K562 (cell line): ENCODE measurements at regions not wholly inside any gene's neighbourhood (a gene's known extent, or its start where the extent isn't known, plus 50 kb on each side); places are given as distances from the start of the nearest gene placed in this dataset.

Source experiments
- ATAC-seq: fragments of 200-7000 bp; cut with Tn5 transposase; 3 replicates; pipeline ENCODE4 v1.9.1; 2020; ENCODE audit warnings: moderate library complexity
- BruUV-seq: library from RNA; stranded (reverse); fragments of 400-500 nt; replicated peaks from 2 replicates; lab custom pipeline; 2021; lab: Mats Ljungman, UMichigan
- CTCF ChIA-PET: fragments of 300-600 bp; formaldehyde crosslinking; extraction: SDS; loops from one replicate; lab custom pipeline; 2021; ENCODE audit warnings: low intra/inter-chr PET ratio; lab: Yijun Ruan, JAX
- POLR2A ChIA-PET: fragments of 300-600, 350-650 bp; sonication (Branson Sonifier 250); formaldehyde crosslinking; extraction: SDS; loops from one replicate; lab custom pipeline; 2021; ENCODE audit warnings: antibody characterized with exemption, inconsistent platforms; lab: Yijun Ruan, JAX
- DNase-seq, 4 experiments: peaks; one replicate each; pipeline versions ENCODE4 v3.0.0 to v3.0.0-alpha.2; 2011 to 2018; ENCODE audit warnings: low spot score in 3 of 4, mixed read lengths in 3 of 4; ENCODE audit errors: extremely low read depth in 1 of 4
- FAIRE-seq: peaks from 2 replicates; lab custom pipeline; 2011; peaks lifted over from hg19 to GRCh38; lab: Jason Lieb, UNC
- H2AFZ ChIP-seq: 2 replicates; pipeline ENCODE4 v1.6.0; 2011; ENCODE audit warnings: low read depth, low read length, control low read depth, inconsistent platforms
- H3K27ac ChIP-seq: fragments of 200-600 bp; 3 replicates; pipeline ENCODE4 v1.8.0; 2011; ENCODE audit warnings: low read depth, mild to moderate bottlenecking, control low read depth, inconsistent platforms, low read length, moderate library complexity, mixed read lengths; ENCODE audit errors: extremely low read depth
- H3K27me3 ChIP-seq, 2 experiments: fragments of 300-600 bp in 1 of 2; 2 replicates in 1 of 2; 3 replicates in 1 of 2; pipeline versions ENCODE4 v1.6.0 to v1.8.0; 2011; ENCODE audit warnings: inconsistent platforms in 2 of 2, low read length in 2 of 2, mild to moderate bottlenecking in 1 of 2, mixed read lengths in 1 of 2, moderate library complexity in 1 of 2; ENCODE audit not compliant: control insufficient read depth in 2 of 2, insufficient read depth in 2 of 2
- H3K36me3 ChIP-seq: fragments of 300-600 bp; 3 replicates; pipeline ENCODE4 v1.8.0; 2011; ENCODE audit warnings: mild to moderate bottlenecking, low read length, inconsistent platforms; ENCODE audit not compliant: control insufficient read depth, insufficient read depth
- H3K4me1 ChIP-seq, 2 experiments: fragments of 200-600 bp in 1 of 2; replicated peaks in 1 of 2; 2 replicates in 1 of 2; 3 replicates in 1 of 2; pipeline versions ENCODE4 v1.5.1 to v1.8.0; 2011; ENCODE audit warnings: inconsistent platforms in 2 of 2, low read length in 2 of 2, mild to moderate bottlenecking in 1 of 2, mixed read lengths in 1 of 2, moderate library complexity in 1 of 2; ENCODE audit not compliant: control insufficient read depth in 2 of 2, insufficient read depth in 2 of 2
- H3K4me2 ChIP-seq: 2 replicates; pipeline ENCODE4 v1.6.1; 2011; ENCODE audit warnings: low read length, control low read depth, inconsistent platforms, mixed read lengths; ENCODE audit not compliant: insufficient read depth
- H3K4me3 ChIP-seq: fragments of 200-600 bp; sonication (generic), shearing (Covaris generic); 2 replicates; pipeline ENCODE4 v1.5.1; 2016; ENCODE audit warnings: control low read depth, inconsistent platforms
- H3K79me2 ChIP-seq: fragments of 200-600 bp; 3 replicates; pipeline ENCODE4 v1.8.0; 2011; ENCODE audit warnings: low read length, inconsistent platforms; ENCODE audit not compliant: control insufficient read depth, insufficient read depth
- H3K9ac ChIP-seq, 2 experiments: 2 replicates each; pipeline versions ENCODE4 v1.6.0 to v1.6.1; 2011; ENCODE audit warnings: low read depth in 2 of 2, low read length in 2 of 2, control low read depth in 1 of 2, inconsistent platforms in 1 of 2, mild to moderate bottlenecking in 1 of 2, mixed read lengths in 1 of 2; ENCODE audit not compliant: insufficient read depth in 1 of 2
- H3K9me1 ChIP-seq: one replicate; pipeline ENCODE4 v1.6.0; 2011; ENCODE audit warnings: inconsistent platforms, mild to moderate bottlenecking, low read length, moderate library complexity; ENCODE audit not compliant: control insufficient read depth, insufficient read depth
- H3K9me3 ChIP-seq: replicated peaks from 2 replicates; pipeline ENCODE4 v1.5.1; 2011; ENCODE audit warnings: low read depth, low read length, inconsistent platforms; ENCODE audit not compliant: control insufficient read depth, insufficient read depth
- H4K20me1 ChIP-seq: replicated peaks from 2 replicates; pipeline ENCODE4 v1.6.1; 2011; ENCODE audit warnings: low read length, inconsistent platforms, mixed read lengths; ENCODE audit not compliant: control insufficient read depth, insufficient read depth
- GABPB1 ChIP-seq: sonication (generic); formaldehyde crosslinking; IDR thresholded peaks from 2 replicates; pipeline ENCODE4 v1.8.0; 2022; ENCODE audit warnings: mild to moderate bottlenecking, missing genetic modification reagents
- HCFC1 ChIP-seq: IDR thresholded peaks from 2 replicates; pipeline ENCODE4 v1.6.1; 2012; ENCODE audit warnings: low read depth, low read length, improper control_type of control experiment
- ZNF282 ChIP-seq: sonication (generic); formaldehyde crosslinking; IDR thresholded peaks from 2 replicates; pipeline ENCODE4 v1.8.1; 2023; ENCODE audit warnings: missing genetic modification reagents
- ZSCAN29 ChIP-seq: fragments of 450-650 bp; IDR thresholded peaks from 2 replicates; pipeline ENCODE4 v1.6.1; 2017
- WGBS: fragments of 100-300 bp; shearing (Covaris generic); methylation state at CpG from one replicate; pipeline ENCODE4 v1.1.6; 2016; ENCODE audit warnings: low coverage, mixed read lengths; ENCODE audit not compliant: insufficient coverage; ENCODE audit errors: missing lambda C conversion rate; 5-methylcytosine and 5-hydroxymethylcytosine counted together
- in situ Hi-C: fragments of 300-500 bp; cut with MboI; formaldehyde crosslinking; loops from 4 replicates; pipeline ENCODE4 v1.15.0; 2018; ENCODE audit warnings: inconsistent platforms, mixed read lengths
- intact Hi-C: fragments of 100-400 bp; cut with micrococcal nuclease; formaldehyde crosslinking; loops from 2 replicates; pipeline ENCODE4 v1.14.2; 2022
- TF ChIP-seq, protein P1 (sequence below): fragments of 450-650 bp; IDR thresholded peaks from 2 replicates; pipeline ENCODE4 v1.7.1; 2018; ENCODE audit warnings: mild to moderate bottlenecking, low read depth; ENCODE audit not compliant: partially characterized antibody

DNA sequence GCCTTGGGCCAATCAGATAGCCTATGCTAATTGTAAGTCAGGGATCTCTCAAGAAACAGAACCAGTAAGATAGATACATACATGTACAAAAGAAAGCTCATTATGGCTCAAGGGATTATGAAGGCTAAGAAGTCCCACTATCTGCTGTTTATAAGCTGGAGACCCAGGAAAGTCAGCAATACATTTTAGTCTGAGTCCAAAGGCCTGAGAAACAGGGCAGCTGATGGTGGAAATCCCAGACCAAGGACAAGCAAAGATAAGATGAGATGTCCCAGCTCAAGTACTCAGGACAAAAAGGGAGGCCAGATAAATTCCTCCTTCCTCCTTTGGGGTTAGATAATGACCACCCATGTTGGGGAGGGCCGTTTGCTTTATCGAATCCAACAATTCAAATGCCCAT, 269.9 kb downstream of the AJAP1 start:
- H3K4me1 ChIP-seq: no peaks in the 10 kb centered on the region
- H3K79me2 ChIP-seq: no peaks in the 10 kb centered on the region
- no peak overlapping the region for H3K27ac ChIP-seq
- TF ChIP-seq ZNF282 (CRISPR knock-in tag) (no peak), GABPB1 (CRISPR knock-in tag) (no peak), HCFC1 (no peak), ZSCAN29 (no peak)
- TF ChIP-seq, protein P1, sequence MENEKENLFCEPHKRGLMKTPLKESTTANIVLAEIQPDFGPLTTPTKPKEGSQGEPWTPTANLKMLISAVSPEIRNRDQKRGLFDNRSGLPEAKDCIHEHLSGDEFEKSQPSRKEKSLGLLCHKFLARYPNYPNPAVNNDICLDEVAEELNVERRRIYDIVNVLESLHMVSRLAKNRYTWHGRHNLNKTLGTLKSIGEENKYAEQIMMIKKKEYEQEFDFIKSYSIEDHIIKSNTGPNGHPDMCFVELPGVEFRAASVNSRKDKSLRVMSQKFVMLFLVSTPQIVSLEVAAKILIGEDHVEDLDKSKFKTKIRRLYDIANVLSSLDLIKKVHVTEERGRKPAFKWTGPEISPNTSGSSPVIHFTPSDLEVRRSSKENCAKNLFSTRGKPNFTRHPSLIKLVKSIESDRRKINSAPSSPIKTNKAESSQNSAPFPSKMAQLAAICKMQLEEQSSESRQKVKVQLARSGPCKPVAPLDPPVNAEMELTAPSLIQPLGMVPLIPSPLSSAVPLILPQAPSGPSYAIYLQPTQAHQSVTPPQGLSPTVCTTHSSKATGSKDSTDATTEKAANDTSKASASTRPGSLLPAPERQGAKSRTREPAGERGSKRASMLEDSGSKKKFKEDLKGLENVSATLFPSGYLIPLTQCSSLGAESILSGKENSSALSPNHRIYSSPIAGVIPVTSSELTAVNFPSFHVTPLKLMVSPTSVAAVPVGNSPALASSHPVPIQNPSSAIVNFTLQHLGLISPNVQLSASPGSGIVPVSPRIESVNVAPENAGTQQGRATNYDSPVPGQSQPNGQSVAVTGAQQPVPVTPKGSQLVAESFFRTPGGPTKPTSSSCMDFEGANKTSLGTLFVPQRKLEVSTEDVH: no peak
- no peak for DNase-seq
- FAIRE-seq: no peak
- intact Hi-C loops (no loop called here), in situ Hi-C loops (no loop called here)
- no peak for ATAC-seq
- no peaks in the 10 kb centered on the region; the same call in 1 of the 2 replicates for H3K9me3 ChIP-seq
- no peaks in the 10 kb centered on the region for H3K9me1 ChIP-seq
- no peak overlapping the region for H2AFZ ChIP-seq
- H3K36me3 ChIP-seq: no peaks in the 10 kb centered on the region
- ChIA-PET POLR2A (no interaction called here), CTCF (no interaction called here)
- no peaks in the 10 kb centered on the region for H3K27me3 ChIP-seq
- no peak overlapping the region for H3K4me2 ChIP-seq
- BruUV-seq: no TSS peak
- H4K20me1 ChIP-seq: no peaks in the 10 kb centered on the region
- H3K4me3 ChIP-seq: no peak overlapping the region
- H3K9ac ChIP-seq: no peak overlapping the region
- WGBS: 0% methylated on average over 2 of the region's 2 CpGs
